Liver (tissue), 8 donors: ENCODE measurements at regions not wholly inside any gene's neighbourhood (a gene's known extent, or its start where the extent isn't known, plus 50 kb on each side); places are given as distances from the start of the nearest gene placed in this dataset.

Source experiments
- DNase-seq: peaks from one replicate; pipeline ENCODE4 v3.0.0-alpha.2; 2017; ENCODE audit warnings: low spot score
- H3K27ac ChIP-seq, 2 donors: one replicate each; pipeline ENCODE4 v1.7.0; 2013; ENCODE audit warnings: inconsistent platforms in 2 of 2, low read length in 2 of 2, control low read depth in 1 of 2, low read depth in 1 of 2, mild to moderate bottlenecking in 1 of 2
- H3K27me3 ChIP-seq, 4 donors: one replicate each; pipeline versions ENCODE4 v1.6.1 to v1.7.0; 2013; ENCODE audit warnings: low read length in 3 of 4, inconsistent platforms in 1 of 4, mild to moderate bottlenecking in 1 of 4, moderate library complexity in 1 of 4; ENCODE audit not compliant: control insufficient read depth in 4 of 4, insufficient read depth in 4 of 4
- H3K36me3 ChIP-seq, 4 donors: one replicate each; pipeline versions ENCODE4 v1.6.1 to v1.7.0; 2013; ENCODE audit warnings: low read length in 3 of 4, mild to moderate bottlenecking in 3 of 4, low read depth in 1 of 4, moderate library complexity in 1 of 4; ENCODE audit not compliant: control insufficient read depth in 4 of 4, insufficient read depth in 3 of 4
- H3K4me1 ChIP-seq, 4 donors: one replicate each; pipeline versions ENCODE4 v1.6.1 to v1.7.0; 2013; ENCODE audit warnings: low read length in 3 of 4, mild to moderate bottlenecking in 3 of 4, moderate library complexity in 1 of 4; ENCODE audit not compliant: control insufficient read depth in 4 of 4, insufficient read depth in 4 of 4
- H3K4me3 ChIP-seq, 3 donors: one replicate each; pipeline versions ENCODE4 v1.6.1 to v1.7.0; 2013; ENCODE audit warnings: low read length in 3 of 3, control low read depth in 1 of 3, low read depth in 1 of 3, mild to moderate bottlenecking in 1 of 3
- H3K9ac ChIP-seq, 2 donors: one replicate each; pipeline ENCODE4 v1.7.0; 2013; ENCODE audit warnings: low read length in 2 of 2, mild to moderate bottlenecking in 2 of 2, moderate library complexity in 2 of 2, control low read depth in 1 of 2, low read depth in 1 of 2
- H3K9me3 ChIP-seq, 4 donors: one replicate each; pipeline versions ENCODE4 v1.6.1 to v1.7.0; 2013; ENCODE audit warnings: low read length in 3 of 4; ENCODE audit not compliant: control insufficient read depth in 4 of 4
- EGR1 ChIP-seq, 2 donors: IDR thresholded peaks; 2 replicates each; pipeline ENCODE4 v1.6.1; 2016 to 2018; ENCODE audit warnings: antibody characterized with exemption in 2 of 2, low read depth in 2 of 2
- FOXA2 ChIP-seq: IDR thresholded peaks from 2 replicates; pipeline ENCODE4 v1.6.1; 2016; ENCODE audit warnings: antibody characterized with exemption
- GABPA ChIP-seq, 2 donors: IDR thresholded peaks in 1 of 2; conservative IDR thresholded peaks in 1 of 2; 2 replicates each; pipeline ENCODE4 v1.6.1; 2016; ENCODE audit warnings: antibody characterized with exemption in 2 of 2, mild to moderate bottlenecking in 1 of 2, moderate library complexity in 1 of 2
- HNF4A ChIP-seq, 2 donors: conservative IDR thresholded peaks; 2 replicates each; pipeline ENCODE4 v1.6.1; 2016; ENCODE audit warnings: antibody characterized with exemption in 2 of 2, mild to moderate bottlenecking in 2 of 2
- HNF4G ChIP-seq: IDR thresholded peaks from 2 replicates; pipeline ENCODE4 v1.6.1; 2016; ENCODE audit warnings: antibody characterized with exemption
- JUND ChIP-seq, 2 donors: IDR thresholded peaks; 2 replicates each; pipeline ENCODE4 v1.6.1; 2016; ENCODE audit warnings: antibody characterized with exemption in 2 of 2
- NR2F2 ChIP-seq: IDR thresholded peaks from 2 replicates; pipeline ENCODE4 v1.6.1; 2016; ENCODE audit warnings: antibody characterized with exemption
- REST ChIP-seq: IDR thresholded peaks from 2 replicates; pipeline ENCODE4 v1.6.1; 2016; ENCODE audit warnings: antibody characterized with exemption, mild to moderate bottlenecking
- RXRA ChIP-seq, 2 donors: IDR thresholded peaks; 2 replicates each; pipeline ENCODE4 v1.6.1; 2017 to 2018; ENCODE audit warnings: antibody characterized with exemption in 2 of 2, mild to moderate bottlenecking in 1 of 2
- SP1 ChIP-seq: IDR thresholded peaks from 2 replicates; pipeline ENCODE4 v1.6.1; 2018; ENCODE audit warnings: antibody characterized with exemption, mild to moderate bottlenecking
- whole genome bisulfite sequencing: extraction: QIAGEN DNeasy Blood & Tissue Kit; methylation state at CpG from one replicate; pipeline ENCODE4 v1.1.7; 2013; 5-methylcytosine and 5-hydroxymethylcytosine counted together
- TF ChIP-seq, protein P1 (sequence below): IDR thresholded peaks from 2 replicates; pipeline ENCODE4 v1.6.1; 2016; ENCODE audit warnings: antibody characterized with exemption
- TF ChIP-seq, protein P2 (sequence below): fragments of 150-350 bp; IDR thresholded peaks from 2 replicates; pipeline ENCODE4 v1.5.1; 2017; ENCODE audit warnings: improper control_type of control experiment, low read depth, low read length; ENCODE audit not compliant: missing input control
- TF ChIP-seq, protein P3 (sequence below): IDR thresholded peaks from 2 replicates; pipeline ENCODE4 v1.6.1; 2016; ENCODE audit warnings: antibody characterized with exemption
- TF ChIP-seq, protein P4 (sequence below): IDR thresholded peaks from 2 replicates; pipeline ENCODE4 v1.6.1; 2016; ENCODE audit warnings: antibody characterized with exemption
- donor health status: healthy.
- donor health status: healthy.
- donor health status: healthy.
- donor health status: healthy.
- donor health status: healthy.

DNA sequence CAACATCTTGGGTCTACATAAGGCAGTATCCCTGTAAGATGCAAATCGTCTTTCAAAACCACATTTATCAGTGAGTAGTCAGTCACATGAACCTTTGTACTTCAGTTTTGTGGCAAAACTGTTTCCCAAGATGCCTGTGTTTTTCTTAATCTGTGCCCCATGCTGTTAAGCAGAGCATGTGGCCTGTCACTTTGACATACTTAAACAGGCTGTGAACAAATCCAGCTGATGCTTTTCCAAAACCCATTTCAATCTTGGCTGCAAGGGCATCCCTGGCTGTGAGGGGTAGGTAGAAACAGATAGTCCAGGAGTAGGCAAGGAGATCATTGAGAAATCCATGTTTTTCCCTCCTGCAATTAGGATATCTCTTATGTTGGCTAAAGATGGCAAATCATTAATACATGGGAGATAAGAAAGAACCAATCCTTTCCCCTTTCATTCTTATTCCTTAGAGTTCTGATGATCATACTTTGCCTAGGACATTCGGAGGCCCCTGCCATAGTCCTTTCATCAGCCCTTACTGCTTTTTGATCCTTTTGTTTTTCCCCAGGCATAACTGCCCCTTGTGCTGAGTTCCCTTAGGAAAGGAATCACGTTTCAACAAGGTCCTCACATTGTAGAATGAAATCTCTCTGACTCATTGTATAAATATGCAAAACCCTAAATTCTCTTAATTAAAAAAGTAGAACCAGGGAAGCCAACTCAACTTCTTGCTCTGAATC, 121.1 kb upstream of the EEA1 start:
- no peak for DNase-seq
- Histone ChIP-seq H3K9ac (no peak overlapping the region), H3K4me3 (no peak overlapping the region), H3K27ac (no peak overlapping the region), H3K27me3 (no peaks in the 10 kb centered on the region), H3K9me3 (no peaks in the 10 kb centered on the region), H3K36me3 (no peaks in the 10 kb centered on the region), H3K4me1 (no peaks in the 10 kb centered on the region)
- TF ChIP-seq, protein P1, sequence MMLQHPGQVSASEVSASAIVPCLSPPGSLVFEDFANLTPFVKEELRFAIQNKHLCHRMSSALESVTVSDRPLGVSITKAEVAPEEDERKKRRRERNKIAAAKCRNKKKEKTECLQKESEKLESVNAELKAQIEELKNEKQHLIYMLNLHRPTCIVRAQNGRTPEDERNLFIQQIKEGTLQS: no peak
- TF ChIP-seq SP1: no peak
- 74% methylated on average over 3 of the region's 3 CpGs for WGBS

- Histone ChIP-seq H3K36me3 (no peaks in the 10 kb centered on the region), H3K4me1 (no peaks in the 10 kb centered on the region), H3K9me3 (no peaks in the 10 kb centered on the region), H3K4me3 (no peak overlapping the region), H3K27ac (no peak overlapping the region), H3K27me3 (no peaks in the 10 kb centered on the region), H3K9ac (no peak overlapping the region)
- TF ChIP-seq GABPA (IDR thresholded peaks at IDR 0.05 in 1 of 2, conservative IDR thresholded peaks at IDR 0.05 in 1 of 2): no peak
- TF ChIP-seq, protein P2, sequence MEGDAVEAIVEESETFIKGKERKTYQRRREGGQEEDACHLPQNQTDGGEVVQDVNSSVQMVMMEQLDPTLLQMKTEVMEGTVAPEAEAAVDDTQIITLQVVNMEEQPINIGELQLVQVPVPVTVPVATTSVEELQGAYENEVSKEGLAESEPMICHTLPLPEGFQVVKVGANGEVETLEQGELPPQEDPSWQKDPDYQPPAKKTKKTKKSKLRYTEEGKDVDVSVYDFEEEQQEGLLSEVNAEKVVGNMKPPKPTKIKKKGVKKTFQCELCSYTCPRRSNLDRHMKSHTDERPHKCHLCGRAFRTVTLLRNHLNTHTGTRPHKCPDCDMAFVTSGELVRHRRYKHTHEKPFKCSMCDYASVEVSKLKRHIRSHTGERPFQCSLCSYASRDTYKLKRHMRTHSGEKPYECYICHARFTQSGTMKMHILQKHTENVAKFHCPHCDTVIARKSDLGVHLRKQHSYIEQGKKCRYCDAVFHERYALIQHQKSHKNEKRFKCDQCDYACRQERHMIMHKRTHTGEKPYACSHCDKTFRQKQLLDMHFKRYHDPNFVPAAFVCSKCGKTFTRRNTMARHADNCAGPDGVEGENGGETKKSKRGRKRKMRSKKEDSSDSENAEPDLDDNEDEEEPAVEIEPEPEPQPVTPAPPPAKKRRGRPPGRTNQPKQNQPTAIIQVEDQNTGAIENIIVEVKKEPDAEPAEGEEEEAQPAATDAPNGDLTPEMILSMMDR: no peak
- TF ChIP-seq, protein P3, sequence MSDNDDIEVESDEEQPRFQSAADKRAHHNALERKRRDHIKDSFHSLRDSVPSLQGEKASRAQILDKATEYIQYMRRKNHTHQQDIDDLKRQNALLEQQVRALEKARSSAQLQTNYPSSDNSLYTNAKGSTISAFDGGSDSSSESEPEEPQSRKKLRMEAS: no peak
- TF ChIP-seq SP1: no peak
- TF ChIP-seq NR2F2: no peak
- TF ChIP-seq EGR1 (IDR thresholded peaks at IDR 0.05; ENCODE audit: low read depth in 2 of 2): no peak
- TF ChIP-seq, protein P1: no peak
- no peak for TF ChIP-seq FOXA2
- TF ChIP-seq RXRA (IDR thresholded peaks at IDR 0.05): no peak
- no peak for TF ChIP-seq HNF4A (conservative IDR thresholded peaks at IDR 0.05)
- WGBS: 95% methylated on average over 2 of the region's 2 CpGs
- no peak for DNase-seq
Measured at GRCh38 chr12:93050748-93051081, 121.6 kb upstream of the EEA1 start.

DNA sequence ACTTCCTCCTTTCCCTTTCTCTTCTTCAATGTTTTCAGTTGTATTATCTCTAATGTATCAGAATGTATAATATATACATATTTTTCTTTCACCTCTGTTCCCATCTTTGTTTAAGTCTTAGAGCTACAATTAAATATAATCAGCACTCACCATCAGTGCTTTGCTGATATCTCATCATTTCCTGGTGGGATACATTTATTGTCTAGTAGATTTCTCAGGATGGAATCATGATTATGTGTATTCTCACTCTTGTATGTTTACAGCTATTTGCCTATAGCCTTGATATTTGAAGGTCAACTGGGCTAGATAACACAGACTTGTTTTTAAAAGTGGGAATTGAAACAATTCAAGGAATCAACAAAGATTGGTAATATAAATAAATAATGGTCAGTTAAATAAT, 124.9 kb upstream of the EEA1 start:
- Histone ChIP-seq H3K4me1 (no peaks in the 10 kb centered on the region), H3K9me3 (no peaks in the 10 kb centered on the region), H3K27me3 (no peaks in the 10 kb centered on the region), H3K4me3 (no peak overlapping the region), H3K36me3 (no peaks in the 10 kb centered on the region), H3K9ac (no peak overlapping the region), H3K27ac (no peak overlapping the region)
- TF ChIP-seq NR2F2: no peak
- no peak for TF ChIP-seq REST
- no peak for TF ChIP-seq JUND (IDR thresholded peaks at IDR 0.05)
- TF ChIP-seq HNF4A (conservative IDR thresholded peaks at IDR 0.05): no peak
- TF ChIP-seq HNF4G: no peak
- TF ChIP-seq, protein P4, sequence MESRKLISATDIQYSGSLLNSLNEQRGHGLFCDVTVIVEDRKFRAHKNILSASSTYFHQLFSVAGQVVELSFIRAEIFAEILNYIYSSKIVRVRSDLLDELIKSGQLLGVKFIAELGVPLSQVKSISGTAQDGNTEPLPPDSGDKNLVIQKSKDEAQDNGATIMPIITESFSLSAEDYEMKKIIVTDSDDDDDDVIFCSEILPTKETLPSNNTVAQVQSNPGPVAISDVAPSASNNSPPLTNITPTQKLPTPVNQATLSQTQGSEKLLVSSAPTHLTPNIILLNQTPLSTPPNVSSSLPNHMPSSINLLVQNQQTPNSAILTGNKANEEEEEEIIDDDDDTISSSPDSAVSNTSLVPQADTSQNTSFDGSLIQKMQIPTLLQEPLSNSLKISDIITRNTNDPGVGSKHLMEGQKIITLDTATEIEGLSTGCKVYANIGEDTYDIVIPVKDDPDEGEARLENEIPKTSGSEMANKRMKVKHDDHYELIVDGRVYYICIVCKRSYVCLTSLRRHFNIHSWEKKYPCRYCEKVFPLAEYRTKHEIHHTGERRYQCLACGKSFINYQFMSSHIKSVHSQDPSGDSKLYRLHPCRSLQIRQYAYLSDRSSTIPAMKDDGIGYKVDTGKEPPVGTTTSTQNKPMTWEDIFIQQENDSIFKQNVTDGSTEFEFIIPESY: no peak
- no peak for DNase-seq
